Neural progenitor cell (in vitro differentiated cells): ENCODE measurements at regions not wholly inside any gene's neighbourhood (a gene's known extent, or its start where the extent isn't known, plus 50 kb on each side); places are given as distances from the start of the nearest gene placed in this dataset.

Experiments used
- DNase-seq: peaks from one replicate; pipeline ENCODE4 v3.0.0-alpha.2; 2016; ENCODE audit warnings: low spot score
- H2AFZ ChIP-seq: fragments of 200-600 bp; sonication (generic); replicated peaks from 2 replicates; pipeline ENCODE4 v1.6.1; 2016; ENCODE audit warnings: antibody characterized with exemption
- H3F3A ChIP-seq: fragments of 200-600 bp; sonication (generic); 2 replicates; pipeline ENCODE4 v1.6.1; 2016; ENCODE audit warnings: antibody characterized with exemption, low read depth
- H3K27ac ChIP-seq: fragments of 200-600 bp; sonication (generic); 2 replicates; pipeline ENCODE4 v1.5.1; 2016; ENCODE audit warnings: mild to moderate bottlenecking
- H3K27me3 ChIP-seq: fragments of 200-600 bp; sonication (generic); 2 replicates; pipeline ENCODE4 v1.6.1; 2016; ENCODE audit warnings: mild to moderate bottlenecking, moderate library complexity
- H3K36me3 ChIP-seq: fragments of 200-600 bp; sonication (generic); 2 replicates; pipeline ENCODE4 v1.5.1; 2016
- H3K4me1 ChIP-seq: fragments of 200-600 bp; sonication (generic); 2 replicates; pipeline ENCODE4 v1.6.1; 2016; ENCODE audit warnings: mixed run types
- H3K4me2 ChIP-seq: fragments of 200-600 bp; sonication (generic); 2 replicates; pipeline ENCODE4 v1.6.1; 2016
- H3K4me3 ChIP-seq: fragments of 200-600 bp; sonication (generic); 2 replicates; pipeline ENCODE4 v1.5.1; 2016
- H3K79me2 ChIP-seq: fragments of 200-600 bp; sonication (generic); 2 replicates; pipeline ENCODE4 v1.6.1; 2016; ENCODE audit warnings: low read depth
- H3K9ac ChIP-seq: fragments of 200-600 bp; sonication (generic); 2 replicates; pipeline ENCODE4 v1.6.1; 2016
- H3K9me3 ChIP-seq: fragments of 200-600 bp; sonication (generic); 2 replicates; pipeline ENCODE4 v1.5.1; 2016; ENCODE audit warnings: low read depth
- H4K20me1 ChIP-seq: fragments of 200-600 bp; sonication (generic); 2 replicates; pipeline ENCODE4 v1.6.1; 2016; ENCODE audit warnings: low read depth
- H3K27ac Mint-ChIP-seq: 3 replicates; pipeline ENCODE4 v1.8.0; 2021; ENCODE audit warnings: mixed read lengths
- H3K27me3 Mint-ChIP-seq: 2 replicates; pipeline ENCODE4 v1.8.0; 2022; ENCODE audit warnings: low read depth, mild to moderate bottlenecking, inconsistent platforms, moderate library complexity, mixed read lengths; ENCODE audit not compliant: insufficient read depth
- H3K36me3 Mint-ChIP-seq: 3 replicates; pipeline ENCODE4 v1.8.0; 2021; ENCODE audit warnings: mixed read lengths
- H3K4me1 Mint-ChIP-seq: 3 replicates; pipeline ENCODE4 v1.8.0; 2021; ENCODE audit warnings: mixed read lengths
- H3K4me3 Mint-ChIP-seq: 3 replicates; pipeline ENCODE4 v1.8.0; 2021; ENCODE audit warnings: mild to moderate bottlenecking, moderate library complexity, mixed read lengths
- H3K9me3 Mint-ChIP-seq: 3 replicates; pipeline ENCODE4 v1.8.0; 2020; ENCODE audit warnings: mixed read lengths
- EZH2 ChIP-seq: fragments of 200-600 bp; sonication (generic); IDR thresholded peaks from 2 replicates; pipeline ENCODE4 v1.6.1; 2017; ENCODE audit warnings: antibody characterized with exemption, mild to moderate bottlenecking, moderate library complexity
- EZH2phosphoT487 ChIP-seq: fragments of 200-600 bp; sonication (generic); IDR thresholded peaks from 2 replicates; pipeline ENCODE4 v1.6.1; 2017; ENCODE audit warnings: antibody characterized with exemption
- TF ChIP-seq, protein P1 (sequence below): fragments of 200-600 bp; sonication (generic); IDR thresholded peaks from 2 replicates; pipeline ENCODE4 v1.5.1; 2017; ENCODE audit warnings: antibody characterized with exemption, mild to moderate bottlenecking

DNA sequence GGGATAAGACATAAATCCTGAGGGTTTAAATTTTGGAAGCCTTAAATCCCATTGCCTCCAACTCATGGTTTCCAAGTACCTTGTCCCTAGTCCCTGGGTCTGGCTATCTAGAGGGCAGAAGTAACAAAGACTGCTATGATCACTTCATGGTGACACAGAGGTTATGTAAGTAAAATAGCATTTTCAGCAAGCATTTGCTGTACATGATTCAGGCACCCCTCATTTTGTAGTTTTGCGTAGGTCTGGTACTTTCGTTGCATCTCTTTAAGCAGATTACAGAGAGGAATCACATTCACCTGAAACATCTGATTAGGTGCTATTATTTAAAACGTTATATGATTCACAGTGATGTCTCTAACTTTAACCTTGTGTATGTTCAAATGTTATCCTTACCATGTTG is 480.1 kb downstream of the XIRP2 start:
- Histone ChIP-seq H3K9ac (no peak overlapping the region), H3F3A (no peaks in the 10 kb centered on the region), H4K20me1 (no peaks in the 10 kb centered on the region), H3K4me2 (no peak overlapping the region), H3K27me3 (no peaks in the 10 kb centered on the region), H3K9me3 (no peaks in the 10 kb centered on the region), H3K27ac (no peak overlapping the region), H3K4me1 (no peaks in the 10 kb centered on the region), H3K4me3 (no peak overlapping the region), H2AFZ (no peak overlapping the region), H3K79me2 (no peaks in the 10 kb centered on the region), H3K36me3 (no peaks in the 10 kb centered on the region)
- TF ChIP-seq, protein P1, sequence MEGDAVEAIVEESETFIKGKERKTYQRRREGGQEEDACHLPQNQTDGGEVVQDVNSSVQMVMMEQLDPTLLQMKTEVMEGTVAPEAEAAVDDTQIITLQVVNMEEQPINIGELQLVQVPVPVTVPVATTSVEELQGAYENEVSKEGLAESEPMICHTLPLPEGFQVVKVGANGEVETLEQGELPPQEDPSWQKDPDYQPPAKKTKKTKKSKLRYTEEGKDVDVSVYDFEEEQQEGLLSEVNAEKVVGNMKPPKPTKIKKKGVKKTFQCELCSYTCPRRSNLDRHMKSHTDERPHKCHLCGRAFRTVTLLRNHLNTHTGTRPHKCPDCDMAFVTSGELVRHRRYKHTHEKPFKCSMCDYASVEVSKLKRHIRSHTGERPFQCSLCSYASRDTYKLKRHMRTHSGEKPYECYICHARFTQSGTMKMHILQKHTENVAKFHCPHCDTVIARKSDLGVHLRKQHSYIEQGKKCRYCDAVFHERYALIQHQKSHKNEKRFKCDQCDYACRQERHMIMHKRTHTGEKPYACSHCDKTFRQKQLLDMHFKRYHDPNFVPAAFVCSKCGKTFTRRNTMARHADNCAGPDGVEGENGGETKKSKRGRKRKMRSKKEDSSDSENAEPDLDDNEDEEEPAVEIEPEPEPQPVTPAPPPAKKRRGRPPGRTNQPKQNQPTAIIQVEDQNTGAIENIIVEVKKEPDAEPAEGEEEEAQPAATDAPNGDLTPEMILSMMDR: no peak
- no peak for TF ChIP-seq EZH2phosphoT487
- no peak for TF ChIP-seq EZH2
- H3K36me3 Mint-ChIP-seq: peaks cover 2% of the 10 kb centered on the region
- H3K4me3 Mint-ChIP-seq: no peak overlapping the region
- no peaks in the 10 kb centered on the region for H3K9me3 Mint-ChIP-seq
- H3K27ac Mint-ChIP-seq: no peak overlapping the region
- no peak for DNase-seq
- H3K27me3 Mint-ChIP-seq: no peaks in the 10 kb centered on the region
- no peaks in the 10 kb centered on the region for H3K4me1 Mint-ChIP-seq

DNA sequence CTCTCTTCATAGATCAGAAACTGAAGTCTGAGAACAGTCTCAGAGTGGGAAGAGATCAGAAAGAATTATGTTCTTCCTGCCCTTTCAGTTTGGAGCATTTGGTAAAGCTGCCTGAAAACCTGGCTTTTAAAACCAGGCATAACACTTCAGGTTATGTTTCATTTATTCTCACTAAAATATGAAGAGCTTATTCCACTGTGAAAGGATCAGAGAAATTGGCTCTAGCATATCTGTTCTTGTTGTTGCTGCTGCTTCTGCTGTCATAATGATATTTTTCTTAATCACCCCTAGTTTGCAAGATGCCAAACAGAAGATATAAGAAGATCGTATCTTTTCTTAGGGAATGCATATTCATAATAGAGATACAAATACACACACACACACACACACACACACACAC is 476.9 kb downstream of the XIRP2 start:
- no peaks in the 10 kb centered on the region for H3K4me1 Mint-ChIP-seq
- H3K27ac Mint-ChIP-seq: no peak overlapping the region
- no peaks in the 10 kb centered on the region for H3K9me3 ChIP-seq
- H3K27ac ChIP-seq: no peak overlapping the region
- no peak overlapping the region for H3K9ac ChIP-seq
- H3F3A ChIP-seq: no peaks in the 10 kb centered on the region
- H3K4me3 Mint-ChIP-seq: no peak overlapping the region
- no peaks in the 10 kb centered on the region for H3K36me3 Mint-ChIP-seq
- no peaks in the 10 kb centered on the region for H3K27me3 ChIP-seq
- no peak overlapping the region for H2AFZ ChIP-seq
- H3K79me2 ChIP-seq: no peaks in the 10 kb centered on the region
- no peak for DNase-seq
- H3K4me3 ChIP-seq: no peak overlapping the region
- no peaks in the 10 kb centered on the region for H3K27me3 Mint-ChIP-seq
- H3K9me3 Mint-ChIP-seq: no peaks in the 10 kb centered on the region
- no peaks in the 10 kb centered on the region for H4K20me1 ChIP-seq
- H3K4me1 ChIP-seq: no peaks in the 10 kb centered on the region
- TF ChIP-seq, protein P1: no peak
- TF ChIP-seq EZH2: no peak
- no peak overlapping the region for H3K4me2 ChIP-seq
- no peaks in the 10 kb centered on the region for H3K36me3 ChIP-seq

DNA sequence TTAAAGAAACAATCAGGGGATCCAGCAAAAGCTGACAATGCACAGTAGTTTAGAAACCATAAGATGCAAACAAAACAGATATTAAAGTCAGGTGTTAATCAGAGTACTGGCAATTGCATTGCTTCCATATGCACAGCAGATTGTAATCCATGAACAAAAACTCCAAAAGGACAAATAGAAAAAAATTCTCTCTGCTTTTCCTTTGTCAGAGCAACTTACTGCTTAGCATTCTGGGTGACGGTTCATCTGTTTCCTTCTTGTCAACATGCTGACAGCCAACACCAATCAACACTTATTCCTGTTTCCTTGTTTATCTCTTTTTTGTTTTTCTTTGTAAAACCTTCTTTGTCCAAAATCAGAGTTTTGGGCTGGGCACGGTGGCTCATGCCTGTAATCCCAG is 473.1 kb downstream of the XIRP2 start:
- Histone ChIP-seq H3K9me3 (no peaks in the 10 kb centered on the region), H3K36me3 (no peaks in the 10 kb centered on the region), H3K4me3 (no peak overlapping the region), H2AFZ (no peak overlapping the region), H4K20me1 (no peaks in the 10 kb centered on the region), H3K27ac (no peak overlapping the region), H3K9ac (no peak overlapping the region), H3K4me1 (no peaks in the 10 kb centered on the region), H3K4me2 (no peak overlapping the region), H3K79me2 (no peaks in the 10 kb centered on the region), H3F3A (no peaks in the 10 kb centered on the region), H3K27me3 (no peaks in the 10 kb centered on the region)
- DNase-seq: no peak
- TF ChIP-seq, protein P1: no peak
- TF ChIP-seq EZH2phosphoT487 (no peak), EZH2 (no peak)
- no peak overlapping the region for H3K27ac Mint-ChIP-seq
- peaks cover 3% of the 10 kb centered on the region for H3K9me3 Mint-ChIP-seq
- H3K4me1 Mint-ChIP-seq: no peaks in the 10 kb centered on the region
- no peaks in the 10 kb centered on the region for H3K36me3 Mint-ChIP-seq
- H3K27me3 Mint-ChIP-seq: no peaks in the 10 kb centered on the region
- no peak overlapping the region for H3K4me3 Mint-ChIP-seq

DNA sequence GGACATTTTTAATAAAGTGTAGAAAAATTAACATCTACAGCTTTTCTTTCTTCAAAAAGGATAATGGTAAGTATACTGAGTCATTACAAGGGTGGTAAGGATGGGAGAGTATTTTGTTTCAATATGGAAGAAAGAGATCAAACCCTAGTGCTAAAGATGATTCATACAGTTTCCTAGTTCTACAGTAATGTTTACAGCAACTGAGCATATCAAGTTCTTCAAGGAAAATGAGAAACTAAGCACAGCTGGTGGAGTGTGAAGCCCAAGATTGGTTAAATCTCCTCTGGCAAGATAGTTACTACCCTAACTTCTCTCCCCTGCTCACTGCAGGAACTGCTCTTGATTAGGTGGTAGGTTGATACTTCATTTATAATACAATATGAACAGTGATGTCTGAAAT is 467.5 kb downstream of the XIRP2 start:
- H3K4me1 Mint-ChIP-seq: no peaks in the 10 kb centered on the region
- Histone ChIP-seq H3K9me3 (no peaks in the 10 kb centered on the region), H3K4me2 (no peak overlapping the region), H2AFZ (no peak overlapping the region), H3K79me2 (no peaks in the 10 kb centered on the region), H3K4me1 (no peaks in the 10 kb centered on the region), H3K27ac (no peak overlapping the region), H3K4me3 (no peak overlapping the region), H4K20me1 (no peaks in the 10 kb centered on the region), H3K27me3 (no peaks in the 10 kb centered on the region), H3K9ac (no peak overlapping the region), H3K36me3 (no peaks in the 10 kb centered on the region), H3F3A (no peaks in the 10 kb centered on the region)
- TF ChIP-seq EZH2: no peak
- TF ChIP-seq, protein P1: no peak
- no peak for TF ChIP-seq EZH2phosphoT487
- peaks cover 9% of the 10 kb centered on the region for H3K9me3 Mint-ChIP-seq
- H3K36me3 Mint-ChIP-seq: no peaks in the 10 kb centered on the region
- no peak for DNase-seq
- no peaks in the 10 kb centered on the region for H3K27me3 Mint-ChIP-seq
- H3K27ac Mint-ChIP-seq: no peak overlapping the region
- no peak overlapping the region for H3K4me3 Mint-ChIP-seq
